GM12801 (cell line): ENCODE measurements at regions not wholly inside any gene's neighbourhood (a gene's known extent, or its start where the extent isn't known, plus 50 kb on each side); places are given as distances from the start of the nearest gene placed in this dataset.

Experiments
- CTCF ChIP-seq: IDR thresholded peaks from one replicate; pipeline ENCODE4 v1.5.1; 2011; ENCODE audit warnings: control low read depth; ENCODE audit not compliant: insufficient read length; ENCODE audit errors: extremely low read depth

GRCh38 chr3:157816296-157816695 lies 289.9 kb downstream of the SHOX2 start:
- no peak for TF ChIP-seq CTCF

- no peak for TF ChIP-seq CTCF
These were observed 290.5 kb downstream of the SHOX2 start for GRCh38 chr3:157815739-157816138.

- no peak for TF ChIP-seq CTCF
These were observed 295.1 kb downstream of the SHOX2 start for GRCh38 chr3:157810924-157811718.

GRCh38 chr3:157807280-157807679 lies 298.9 kb downstream of the SHOX2 start:
- no peak for TF ChIP-seq CTCF

GRCh38 chr3:157805538-157805937 lies 300.7 kb downstream of the SHOX2 start:
- TF ChIP-seq CTCF, result no peak

GRCh38 chr3:157794771-157795170 lies 291.6 kb upstream of the VEPH1 start:
- TF ChIP-seq CTCF, result no peak

- no peak for TF ChIP-seq CTCF
These were observed 290.5 kb upstream of the VEPH1 start for GRCh38 chr3:157793745-157794144.
